ENCODE measurements at regions not wholly inside any gene's neighbourhood (a gene's known extent, or its start where the extent isn't known, plus 50 kb on each side); places are given as distances from the start of the nearest gene placed in this dataset.

GRCh38 chr2:12998685-12999084, 281.9 kb downstream of the TRIB2 start:
- TF ChIP-seq CTCF (IDR thresholded peaks at IDR 0.05), result no peak
- no peak for TF ChIP-seq POLR2A (IDR thresholded peaks at IDR 0.05)

Measured in right lobe of liver (tissue), 4 donors.